GM06990 (cell line): ENCODE measurements at regions not wholly inside any gene's neighbourhood (a gene's known extent, or its start where the extent isn't known, plus 50 kb on each side); places are given as distances from the start of the nearest gene placed in this dataset.
"Not testable (repeated sequence)": the region's sequence is repeated elsewhere in the genome, so short reads cannot be mapped to it uniquely, and the experiment has no call there.

Source experiments
- DNase-seq: peaks from one replicate; pipeline ENCODE4 v3.0.0-alpha.2; 2011; ENCODE audit not compliant: insufficient read length; ENCODE audit errors: extremely low read depth
- H3K27me3 ChIP-seq: replicated peaks from 2 replicates; pipeline ENCODE4 v1.6.0; 2011; ENCODE audit warnings: low read length; ENCODE audit not compliant: control insufficient read depth, insufficient read depth
- H3K36me3 ChIP-seq: 2 replicates; pipeline ENCODE4 v1.5.1; 2011; ENCODE audit warnings: low read length; ENCODE audit not compliant: control insufficient read depth, insufficient read depth
- H3K4me3 ChIP-seq: replicated peaks from 2 replicates; pipeline ENCODE4 v1.5.1; 2011; ENCODE audit warnings: low read depth, mild to moderate bottlenecking, control low read depth, low read length
- CTCF ChIP-seq: IDR thresholded peaks from 2 replicates; pipeline ENCODE4 v1.5.1; 2011; ENCODE audit warnings: low read length, control low read depth, mild to moderate bottlenecking, inconsistent platforms; ENCODE audit not compliant: insufficient read depth, poor library complexity, severe bottlenecking

GRCh38 chr5:38692781-38693527, 136.5 kb upstream of the LIFR start:
- no peak for TF ChIP-seq CTCF
- DNase-seq: no peak
- no peaks in the 10 kb centered on the region for H3K36me3 ChIP-seq
- no peak overlapping the region for H3K4me3 ChIP-seq
- H3K27me3 ChIP-seq: no peaks in the 10 kb centered on the region; the same call in 1 of the 2 replicates

- DNase-seq: no peak
- Histone ChIP-seq H3K36me3 (no peaks in the 10 kb centered on the region), H3K27me3 (no peaks in the 10 kb centered on the region; the same call in 1 of the 2 replicates), H3K4me3 (no peak overlapping the region)
- TF ChIP-seq CTCF: no peak
Measured at GRCh38 chr5:38695021-38695958, 138.8 kb upstream of the LIFR start.

GRCh38 chr5:38697013-38697412, 140.6 kb upstream of the LIFR start:
- DNase-seq: no peak
- TF ChIP-seq CTCF: no peak
- H3K4me3 ChIP-seq: no peak overlapping the region
- no peaks in the 10 kb centered on the region; the same call in 1 of the 2 replicates for H3K27me3 ChIP-seq
- no peaks in the 10 kb centered on the region for H3K36me3 ChIP-seq

- H3K36me3 ChIP-seq, H3K4me3 ChIP-seq, DNase-seq, H3K27me3 ChIP-seq: not testable (repeated sequence)
Measured at GRCh38 chr5:38705529-38705928, 140.3 kb upstream of the OSMR start.

- no peaks in the 10 kb centered on the region; the same call in 1 of the 2 replicates for H3K27me3 ChIP-seq
- no peak for TF ChIP-seq CTCF
Measured at GRCh38 chr5:38706376-38706775, 139.4 kb upstream of the OSMR start.

More at GRCh38 chr5:38706376-38706775, 139.4 kb upstream of the OSMR start:
- DNase-seq: no peak
- Histone ChIP-seq H3K36me3 (no peaks in the 10 kb centered on the region), H3K4me3 (no peak overlapping the region)
